ENCODE measurements at regions not wholly inside any gene's neighbourhood (a gene's known extent, or its start where the extent isn't known, plus 50 kb on each side); places are given as distances from the start of the nearest gene placed in this dataset.

DNA sequence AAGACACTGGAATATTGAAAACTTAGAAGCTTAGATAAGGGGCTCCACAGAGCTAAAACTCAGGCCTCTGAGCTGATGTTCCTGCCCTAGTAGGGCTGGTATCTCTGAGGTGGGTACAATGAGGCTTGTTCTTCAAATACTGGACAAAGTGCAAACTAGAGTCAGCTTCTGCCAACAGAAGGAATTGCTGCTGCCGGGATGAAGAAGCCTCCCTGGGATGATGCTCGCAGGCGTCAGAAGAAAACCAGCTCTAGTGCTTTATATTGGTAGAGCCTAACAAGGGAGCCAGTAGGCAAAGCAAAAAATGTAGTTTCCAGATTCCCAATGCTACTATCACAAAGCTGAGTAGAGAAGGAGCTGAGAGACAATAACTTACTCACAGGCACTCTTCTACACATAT, 118.1 kb downstream of the FOXI3 start:
- Histone ChIP-seq H3K27me3 (peaks cover 0 to 37% (median 20%) of the 10 kb centered on the region in 7 donors), H3K9me3 (no peaks in the 10 kb centered on the region), H3K4me3 (no peak overlapping the region), H3K27ac (no peak overlapping the region), H3K36me3 (no peaks in the 10 kb centered on the region), H3K4me1 (no peaks in the 10 kb centered on the region)
- DNase-seq: no peak
- TF ChIP-seq, protein P1, sequence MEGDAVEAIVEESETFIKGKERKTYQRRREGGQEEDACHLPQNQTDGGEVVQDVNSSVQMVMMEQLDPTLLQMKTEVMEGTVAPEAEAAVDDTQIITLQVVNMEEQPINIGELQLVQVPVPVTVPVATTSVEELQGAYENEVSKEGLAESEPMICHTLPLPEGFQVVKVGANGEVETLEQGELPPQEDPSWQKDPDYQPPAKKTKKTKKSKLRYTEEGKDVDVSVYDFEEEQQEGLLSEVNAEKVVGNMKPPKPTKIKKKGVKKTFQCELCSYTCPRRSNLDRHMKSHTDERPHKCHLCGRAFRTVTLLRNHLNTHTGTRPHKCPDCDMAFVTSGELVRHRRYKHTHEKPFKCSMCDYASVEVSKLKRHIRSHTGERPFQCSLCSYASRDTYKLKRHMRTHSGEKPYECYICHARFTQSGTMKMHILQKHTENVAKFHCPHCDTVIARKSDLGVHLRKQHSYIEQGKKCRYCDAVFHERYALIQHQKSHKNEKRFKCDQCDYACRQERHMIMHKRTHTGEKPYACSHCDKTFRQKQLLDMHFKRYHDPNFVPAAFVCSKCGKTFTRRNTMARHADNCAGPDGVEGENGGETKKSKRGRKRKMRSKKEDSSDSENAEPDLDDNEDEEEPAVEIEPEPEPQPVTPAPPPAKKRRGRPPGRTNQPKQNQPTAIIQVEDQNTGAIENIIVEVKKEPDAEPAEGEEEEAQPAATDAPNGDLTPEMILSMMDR (IDR thresholded peaks at IDR 0.05): no peak
- ATAC-seq: no peak
- 73 to 76% methylated on average over 3 of the region's 3 CpGs for WGBS, 2 donors
- intact Hi-C loops (cut with DNase I): no loop called here

GRCh38 chr2:88331239-88331638, 121.3 kb downstream of the FOXI3 start:
- H3K4me1 ChIP-seq: no peaks in the 10 kb centered on the region
- H3K9me3 ChIP-seq: no peaks in the 10 kb centered on the region
- intact Hi-C loops (cut with DNase I): no loop called here
- no peak overlapping the region for H3K4me3 ChIP-seq
- no peak overlapping the region for H3K27ac ChIP-seq
- 47 to 70% methylated on average over 1 of the region's 1 CpG for WGBS, 2 donors
- no peak for DNase-seq
- no peak for ATAC-seq
- H3K36me3 ChIP-seq: no peaks in the 10 kb centered on the region
- TF ChIP-seq, protein P1 (IDR thresholded peaks at IDR 0.05): no peak
- H3K27me3 ChIP-seq: peaks cover 0 to 27% (median 16%) of the 10 kb centered on the region in 7 donors

- TF ChIP-seq, protein P1 (IDR thresholded peaks at IDR 0.05): no peak
- intact Hi-C loops (cut with DNase I): no loop called here
These were observed 122.5 kb downstream of the FOXI3 start for GRCh38 chr2:88329815-88330603.

GRCh38 chr2:88321449-88322248, 130.8 kb downstream of the FOXI3 start:
- Histone ChIP-seq H3K27me3 (peaks cover 0 to 13% (median 4%) of the 10 kb centered on the region in 7 donors), H3K27ac (no peak overlapping the region), H3K36me3 (no peaks in the 10 kb centered on the region), H3K9me3 (peaks cover 0 to 9% (median 0%) of the 10 kb centered on the region in 11 donors), H3K4me1 (no peaks in the 10 kb centered on the region), H3K4me3 (no peak overlapping the region)
- DNase-seq (no peak), ATAC-seq (no peak)
- WGBS, 2 donors: 39 to 43% methylated on average over 7 of the region's 7 CpGs
- TF ChIP-seq, protein P1 (IDR thresholded peaks at IDR 0.05): no peak
- intact Hi-C loops (cut with DNase I): no loop called here

More at GRCh38 chr2:88329815-88330603, 122.5 kb downstream of the FOXI3 start:
- DNase-seq: no peak
- H3K36me3 ChIP-seq: no peaks in the 10 kb centered on the region
- no peak for ATAC-seq
- H3K27ac ChIP-seq: no peak overlapping the region
- no peak overlapping the region for H3K4me3 ChIP-seq
- WGBS, 2 donors: 54 to 58% methylated on average over 8 of the region's 8 CpGs
- H3K9me3 ChIP-seq: no peaks in the 10 kb centered on the region
- H3K4me1 ChIP-seq: no peaks in the 10 kb centered on the region
- peaks cover 0 to 27% (median 14%) of the 10 kb centered on the region in 7 donors for H3K27me3 ChIP-seq

Data from heart right ventricle (tissue), 16 donors.